Sigmoid colon (tissue), 6 donors: ENCODE measurements at regions not wholly inside any gene's neighbourhood (a gene's known extent, or its start where the extent isn't known, plus 50 kb on each side); places are given as distances from the start of the nearest gene placed in this dataset.

Experiments
- DNase-seq: peaks from one replicate; pipeline ENCODE4 v3.0.0-alpha.2; 2019
- H3K27ac ChIP-seq, 4 donors: fragments of 200-600 bp; sonication (generic); one replicate each; pipeline ENCODE4 v1.5.1; 2016 to 2019; ENCODE audit warnings: mild to moderate bottlenecking in 1 of 4
- H3K27me3 ChIP-seq, 3 donors: fragments of 200-600 bp; sonication (generic); one replicate each; pipeline ENCODE4 v1.5.1; 2019; ENCODE audit warnings: mild to moderate bottlenecking in 1 of 3
- H3K36me3 ChIP-seq, 4 donors: fragments of 200-600 bp; sonication (generic); one replicate each; pipeline ENCODE4 v1.5.1; 2016 to 2019
- H3K4me1 ChIP-seq, 4 donors: fragments of 200-600 bp; sonication (generic); one replicate each; pipeline ENCODE4 v1.5.1; 2017 to 2019
- H3K4me3 ChIP-seq, 4 donors: fragments of 200-600 bp; sonication (generic); one replicate each; pipeline ENCODE4 v1.5.1; 2017 to 2019; ENCODE audit warnings: mild to moderate bottlenecking in 2 of 4, moderate library complexity in 1 of 4
- H3K9me3 ChIP-seq, 4 donors: fragments of 200-600 bp in 3 of 4; sonication (generic) in 3 of 4; one replicate each; pipeline versions ENCODE4 v1.5.1 to v1.6.1; 2013 to 2019
- EP300 ChIP-seq, 4 donors: sonication (generic); formaldehyde crosslinking; IDR thresholded peaks; one replicate each; pipeline ENCODE4 v1.6.1; 2017; ENCODE audit warnings: antibody characterized with exemption in 4 of 4
- POLR2A ChIP-seq, 2 donors: fragments of 450-650 bp; IDR thresholded peaks; one replicate each; pipeline ENCODE4 v1.6.1; 2016; ENCODE audit warnings: antibody characterized with exemption in 2 of 2, mild to moderate bottlenecking in 2 of 2, moderate library complexity in 2 of 2
- POLR2AphosphoS5 ChIP-seq, 4 donors: sonication (generic); formaldehyde crosslinking; IDR thresholded peaks; one replicate each; pipeline ENCODE4 v1.6.1; 2017; ENCODE audit warnings: antibody characterized with exemption in 4 of 4
- WGBS, 2 donors: extraction: QIAGEN DNeasy Blood & Tissue Kit; methylation state at CpG; one replicate each; pipeline ENCODE4 v1.1.7; 2013; 5-methylcytosine and 5-hydroxymethylcytosine counted together
- intact Hi-C: fragments of 100-400 bp; cut with DNase I; formaldehyde crosslinking; loops from one replicate; pipeline ENCODE4 v1.15.1; 2023
- TF ChIP-seq, protein P1 (sequence below), 4 experiments: fragments of 450-650 bp in 3 of 4; fragments of 200-600 bp in 1 of 4; IDR thresholded peaks; one replicate each; pipeline ENCODE4 v1.5.1; 2016 to 2019; ENCODE audit warnings: antibody characterized with exemption in 4 of 4, mild to moderate bottlenecking in 3 of 4, moderate library complexity in 2 of 4
- donor health status: healthy with polysubstance abuse.
- donor health status: healthy.

DNA sequence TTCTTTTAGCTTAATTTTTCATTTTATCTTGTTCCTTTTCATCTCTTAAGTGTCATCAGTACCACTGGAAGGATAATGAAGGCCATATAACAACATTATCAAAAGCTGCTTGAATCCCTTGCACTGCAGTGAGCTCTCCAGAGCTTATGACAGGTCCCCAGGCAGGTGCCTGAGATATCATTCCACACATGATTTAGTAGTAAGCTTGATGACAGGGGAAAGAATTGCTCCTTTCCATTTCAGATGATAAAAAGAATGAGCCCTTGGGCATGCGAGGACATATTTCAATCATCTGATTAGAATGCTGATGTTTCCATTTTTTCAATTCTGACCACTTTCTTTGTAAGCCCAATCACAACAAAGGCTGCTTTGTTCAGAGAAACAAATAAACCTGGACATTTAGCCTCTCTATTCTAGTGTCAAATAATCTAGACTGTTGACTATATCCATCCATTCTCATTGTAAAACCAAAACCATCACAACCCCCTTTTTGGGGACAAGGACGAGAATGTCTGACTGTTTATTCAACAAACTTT lies 567.8 kb downstream of the IGSF11 start:
- Histone ChIP-seq H3K36me3 (no peaks in the 10 kb centered on the region), H3K27ac (no peak overlapping the region)
- WGBS, 2 donors = 65 to 71% methylated on average over 2 of the region's 2 CpGs

DNA sequence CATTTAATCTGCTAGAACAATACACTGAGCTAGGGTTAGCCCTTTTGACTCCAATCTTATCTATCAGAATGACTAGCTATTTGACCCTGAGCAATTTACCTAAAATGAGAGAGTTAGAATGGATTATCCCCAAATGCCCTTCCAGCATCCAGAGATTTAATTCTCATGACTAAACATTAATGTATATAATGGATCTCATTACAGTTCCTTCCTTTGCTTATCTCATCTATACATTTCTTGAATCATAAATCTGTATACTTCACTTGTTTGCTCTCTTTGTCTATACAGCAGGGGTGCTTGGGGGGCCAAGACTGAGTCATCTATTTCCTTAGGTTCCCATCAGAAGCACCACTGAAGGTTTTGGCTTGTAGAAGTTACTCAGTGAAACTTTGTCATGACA lies 565.8 kb downstream of the IGSF11 start:
- Histone ChIP-seq H3K27me3 (no peaks in the 10 kb centered on the region), H3K9me3 (no peaks in the 10 kb centered on the region), H3K27ac (no peak overlapping the region), H3K4me1 (no peaks in the 10 kb centered on the region), H3K4me3 (no peak overlapping the region), H3K36me3 (no peaks in the 10 kb centered on the region)
- TF ChIP-seq POLR2AphosphoS5 (IDR thresholded peaks at IDR 0.05) = no peak
- intact Hi-C loops = no loop called here
- no peak for DNase-seq

More for the DNA sequence above, 567.8 kb downstream of the IGSF11 start:
- H3K27me3 ChIP-seq = no peaks in the 10 kb centered on the region
- no peaks in the 10 kb centered on the region for H3K4me1 ChIP-seq
- intact Hi-C loops = no loop called here
- no peak for DNase-seq
- H3K9me3 ChIP-seq = no peaks in the 10 kb centered on the region
- no peak overlapping the region for H3K4me3 ChIP-seq
- TF ChIP-seq POLR2AphosphoS5 (IDR thresholded peaks at IDR 0.05) = no peak
- TF ChIP-seq EP300 (IDR thresholded peaks at IDR 0.05) = no peak
- TF ChIP-seq, protein P1, sequence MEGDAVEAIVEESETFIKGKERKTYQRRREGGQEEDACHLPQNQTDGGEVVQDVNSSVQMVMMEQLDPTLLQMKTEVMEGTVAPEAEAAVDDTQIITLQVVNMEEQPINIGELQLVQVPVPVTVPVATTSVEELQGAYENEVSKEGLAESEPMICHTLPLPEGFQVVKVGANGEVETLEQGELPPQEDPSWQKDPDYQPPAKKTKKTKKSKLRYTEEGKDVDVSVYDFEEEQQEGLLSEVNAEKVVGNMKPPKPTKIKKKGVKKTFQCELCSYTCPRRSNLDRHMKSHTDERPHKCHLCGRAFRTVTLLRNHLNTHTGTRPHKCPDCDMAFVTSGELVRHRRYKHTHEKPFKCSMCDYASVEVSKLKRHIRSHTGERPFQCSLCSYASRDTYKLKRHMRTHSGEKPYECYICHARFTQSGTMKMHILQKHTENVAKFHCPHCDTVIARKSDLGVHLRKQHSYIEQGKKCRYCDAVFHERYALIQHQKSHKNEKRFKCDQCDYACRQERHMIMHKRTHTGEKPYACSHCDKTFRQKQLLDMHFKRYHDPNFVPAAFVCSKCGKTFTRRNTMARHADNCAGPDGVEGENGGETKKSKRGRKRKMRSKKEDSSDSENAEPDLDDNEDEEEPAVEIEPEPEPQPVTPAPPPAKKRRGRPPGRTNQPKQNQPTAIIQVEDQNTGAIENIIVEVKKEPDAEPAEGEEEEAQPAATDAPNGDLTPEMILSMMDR (IDR thresholded peaks at IDR 0.05) = no peak
- TF ChIP-seq POLR2A (IDR thresholded peaks at IDR 0.05) = no peak

DNA sequence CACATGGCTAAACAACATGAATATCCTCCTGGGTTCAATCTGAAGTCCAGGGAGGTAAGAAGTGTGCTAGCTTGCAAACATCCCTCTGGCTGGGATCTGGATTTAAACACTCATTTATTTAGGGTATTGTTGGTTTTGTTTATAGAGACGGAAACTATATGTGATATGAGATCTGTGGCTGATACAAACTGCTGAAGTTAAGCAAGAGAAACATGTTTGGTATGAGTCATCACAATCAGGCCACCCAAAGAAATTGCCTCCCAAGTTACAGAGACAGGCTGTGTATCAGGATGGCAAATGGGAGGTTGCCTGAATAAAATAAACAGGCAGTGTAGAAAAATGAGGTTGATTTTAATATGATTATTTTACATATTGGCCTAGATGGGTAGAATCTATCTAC lies 562.1 kb downstream of the IGSF11 start:
- H3K4me1 ChIP-seq = no peaks in the 10 kb centered on the region
- H3K9me3 ChIP-seq = no peaks in the 10 kb centered on the region
- WGBS, 2 donors = 64 to 75% methylated on average over 1 of the region's 1 CpG
- no peaks in the 10 kb centered on the region for H3K27me3 ChIP-seq
- H3K36me3 ChIP-seq = no peaks in the 10 kb centered on the region
- no peak overlapping the region for H3K4me3 ChIP-seq
- intact Hi-C loops = no loop called here
- no peak for DNase-seq
- H3K27ac ChIP-seq = no peak overlapping the region
- no peak for TF ChIP-seq POLR2AphosphoS5 (IDR thresholded peaks at IDR 0.05)
- TF ChIP-seq EP300 (IDR thresholded peaks at IDR 0.05) = no peak
- TF ChIP-seq, protein P1 (IDR thresholded peaks at IDR 0.05) = no peak
- no peak for TF ChIP-seq POLR2A (IDR thresholded peaks at IDR 0.05)

DNA sequence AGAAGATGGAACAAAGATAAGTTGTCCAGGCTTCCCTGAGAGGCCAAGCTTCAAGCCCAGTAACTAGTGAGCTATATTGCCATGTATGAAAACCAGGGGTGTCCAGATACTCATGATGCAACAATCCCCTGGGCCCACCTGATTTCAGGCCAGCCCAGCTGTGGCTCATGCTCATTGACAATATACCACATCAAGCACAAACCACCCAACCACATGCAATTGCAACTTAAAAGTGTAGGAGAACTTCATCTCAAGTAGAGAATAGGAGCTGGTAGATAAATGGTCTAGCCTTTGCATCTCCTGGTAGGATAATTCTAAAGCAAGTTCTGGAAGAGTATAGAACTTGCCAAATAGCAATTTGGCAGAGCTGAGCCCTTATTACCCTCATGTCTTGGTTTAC lies 561.3 kb downstream of the IGSF11 start:
- Histone ChIP-seq H3K27me3 (no peaks in the 10 kb centered on the region), H3K4me1 (no peaks in the 10 kb centered on the region), H3K4me3 (no peak overlapping the region), H3K36me3 (no peaks in the 10 kb centered on the region), H3K27ac (no peak overlapping the region), H3K9me3 (no peaks in the 10 kb centered on the region)
- no peak for DNase-seq
- TF ChIP-seq POLR2AphosphoS5 (IDR thresholded peaks at IDR 0.05) = no peak
- TF ChIP-seq, protein P1 (IDR thresholded peaks at IDR 0.05) = no peak
- no peak for TF ChIP-seq EP300 (IDR thresholded peaks at IDR 0.05)
- intact Hi-C loops = no loop called here

DNA sequence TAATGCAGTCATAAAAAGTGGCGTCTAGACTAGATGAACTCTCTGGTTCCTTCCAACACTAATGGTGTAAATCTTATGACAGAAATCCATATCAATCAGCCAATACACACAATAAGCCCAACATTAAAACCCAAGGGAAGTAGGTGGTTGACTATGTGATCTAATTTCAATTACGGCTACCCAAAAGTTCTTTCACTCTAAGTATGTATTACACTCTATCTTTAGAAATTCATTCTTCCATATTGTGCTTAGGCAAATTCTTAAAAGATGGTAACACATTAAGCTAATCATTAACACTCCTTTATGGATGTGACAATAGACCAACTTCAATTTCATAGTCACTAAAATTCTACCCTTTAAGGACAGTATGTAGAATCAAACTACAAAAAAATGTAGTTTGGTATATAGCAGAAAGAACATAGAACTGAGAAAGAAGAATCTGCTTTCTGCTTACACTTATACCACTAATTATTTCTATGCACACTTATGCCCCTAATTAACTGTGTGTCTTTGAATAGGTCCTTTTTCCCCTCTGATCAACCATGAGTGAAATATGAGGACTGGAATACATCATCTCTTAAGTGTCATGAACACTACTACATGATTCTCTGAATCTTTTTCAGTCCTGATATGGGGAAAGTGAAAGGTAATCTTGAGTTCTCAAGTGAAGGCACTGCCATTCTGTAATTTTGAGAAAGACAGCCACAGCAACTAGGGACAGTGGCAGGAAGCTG lies 557.6 kb downstream of the IGSF11 start:
- Histone ChIP-seq H3K4me3 (no peak overlapping the region), H3K27me3 (no peaks in the 10 kb centered on the region), H3K4me1 (no peaks in the 10 kb centered on the region), H3K36me3 (no peaks in the 10 kb centered on the region), H3K9me3 (no peaks in the 10 kb centered on the region), H3K27ac (no peak overlapping the region)
- WGBS, 2 donors = 50 to 78% methylated on average over 2 of the region's 2 CpGs
- TF ChIP-seq EP300 (IDR thresholded peaks at IDR 0.05) (no peak), POLR2A (IDR thresholded peaks at IDR 0.05) (no peak), POLR2AphosphoS5 (IDR thresholded peaks at IDR 0.05) (no peak)
- TF ChIP-seq, protein P1 (IDR thresholded peaks at IDR 0.05) = no peak
- intact Hi-C loops = no loop called here
- DNase-seq = no peak
